ENCODE measurements at regions not wholly inside any gene's neighbourhood (a gene's known extent, or its start where the extent isn't known, plus 50 kb on each side); places are given as distances from the start of the nearest gene placed in this dataset.
"Not testable (repeated sequence)": the region's sequence is repeated elsewhere in the genome, so short reads cannot be mapped to it uniquely, and the experiment has no call there.

GRCh38 chr13:112175162-112176075, 108.5 kb downstream of the SOX1 start:
- no peak for DNase-seq

GRCh38 chr13:112176141-112177119, 109.5 kb downstream of the SOX1 start:
- DNase-seq, result not testable (repeated sequence)

GRCh38 chr13:112177450-112178288, 110.7 kb downstream of the SOX1 start:
- no peak for DNase-seq

- DNase-seq, result no peak
Measured at GRCh38 chr13:112178769-112179168, 111.8 kb downstream of the SOX1 start.

GRCh38 chr13:112179421-112179820, 112.5 kb downstream of the SOX1 start:
- no peak for DNase-seq

GRCh38 chr13:112179995-112180394, 113.0 kb downstream of the SOX1 start:
- DNase-seq, result no peak

- no peak for DNase-seq
Measured at GRCh38 chr13:112181336-112182067, 114.6 kb downstream of the SOX1 start.

- DNase-seq, result no peak
Measured at GRCh38 chr13:112182251-112182650, 115.3 kb downstream of the SOX1 start.

GRCh38 chr13:112182846-112183531, 116.0 kb downstream of the SOX1 start:
- DNase-seq, result no peak

GRCh38 chr13:112183532-112184090, 116.7 kb downstream of the SOX1 start:
- DNase-seq, result no peak

- DNase-seq, result no peak
Measured at GRCh38 chr13:112184261-112184660, 117.3 kb downstream of the SOX1 start.

- DNase-seq, result no peak
Measured at GRCh38 chr13:112184851-112185371, 118.0 kb downstream of the SOX1 start.

- no peak for DNase-seq
Measured at GRCh38 chr13:112185466-112185865, 118.5 kb downstream of the SOX1 start.

GRCh38 chr13:112186091-112186490, 119.1 kb downstream of the SOX1 start:
- DNase-seq, result no peak

- DNase-seq, result no peak
Measured at GRCh38 chr13:112187527-112188297, 120.8 kb downstream of the SOX1 start.

GRCh38 chr13:112188298-112188610, 121.3 kb downstream of the SOX1 start:
- DNase-seq, result no peak

- DNase-seq, result no peak
Measured at GRCh38 chr13:112193463-112194166, 126.7 kb downstream of the SOX1 start.

GRCh38 chr13:112194167-112194530, 127.2 kb downstream of the SOX1 start:
- no peak for DNase-seq

GRCh38 chr13:112194579-112194978, 127.6 kb downstream of the SOX1 start:
- DNase-seq, result no peak
